Left ventricle myocardium inferior (tissue), 1 donor: ENCODE measurements at regions not wholly inside any gene's neighbourhood (a gene's known extent, or its start where the extent isn't known, plus 50 kb on each side); places are given as distances from the start of the nearest gene placed in this dataset.

ENCODE experiments used
- DNase-seq: peaks from one replicate; pipeline ENCODE4 v3.0.0-alpha.2; 2020
- H3K27ac ChIP-seq: fragments of 200-600 bp; replicated peaks from 2 replicates; pipeline ENCODE4 v1.8.0; 2021
- H3K27me3 ChIP-seq: fragments of 200-600 bp; 2 replicates; pipeline ENCODE4 v1.8.0; 2021; ENCODE audit warnings: low read depth
- H3K36me3 ChIP-seq: fragments of 200-600 bp; 2 replicates; pipeline ENCODE4 v1.8.0; 2021
- H3K4me1 ChIP-seq: fragments of 200-600 bp; 2 replicates; pipeline ENCODE4 v1.8.0; 2021
- H3K4me3 ChIP-seq: fragments of 200-600 bp; 2 replicates; pipeline ENCODE4 v1.8.0; 2021; ENCODE audit warnings: mild to moderate bottlenecking, moderate library complexity
- H3K9me3 ChIP-seq: fragments of 200-600 bp; replicated peaks from 2 replicates; pipeline ENCODE4 v1.8.0; 2021
- CTCF ChIP-seq: fragments of 200-600 bp; IDR thresholded peaks from 2 replicates; pipeline ENCODE4 v1.8.0; 2021; ENCODE audit warnings: antibody characterized with exemption, mild to moderate bottlenecking, borderline replicate concordance
- intact Hi-C: fragments of 100-400 bp; cut with micrococcal nuclease; formaldehyde crosslinking; loops from one replicate; pipeline ENCODE4 v1.11.0; 2022
- donor health status: DM: no; HTN: yes; CAD: no; lungs with severe emphysema.

GRCh38 chr16:79862601-79863000, 262.1 kb upstream of the MAF start:
- intact Hi-C loops = no loop called here
- no peak for DNase-seq

GRCh38 chr16:79856581-79856980, 256.0 kb upstream of the MAF start:
- no peak overlapping the region for H3K27ac ChIP-seq
- H3K4me3 ChIP-seq = no peak overlapping the region
- peaks cover 61% of the 10 kb centered on the region for H3K9me3 ChIP-seq
- H3K27me3 ChIP-seq = no peaks in the 10 kb centered on the region
- no peaks in the 10 kb centered on the region for H3K36me3 ChIP-seq
- no peak for TF ChIP-seq CTCF
- H3K4me1 ChIP-seq = no peaks in the 10 kb centered on the region
- intact Hi-C loops = no loop called here
- DNase-seq = no peak

More at GRCh38 chr16:79862601-79863000, 262.1 kb upstream of the MAF start:
- H3K27ac ChIP-seq = no peak overlapping the region
- H3K36me3 ChIP-seq = no peaks in the 10 kb centered on the region
- H3K9me3 ChIP-seq = peaks cover 1% of the 10 kb centered on the region
- no peak for TF ChIP-seq CTCF
- H3K4me1 ChIP-seq = no peaks in the 10 kb centered on the region
- no peak overlapping the region for H3K4me3 ChIP-seq
- H3K27me3 ChIP-seq = peaks cover 6% of the 10 kb centered on the region

GRCh38 chr16:79850348-79850747, 249.8 kb upstream of the MAF start:
- H3K9me3 ChIP-seq = peaks cover 38% of the 10 kb centered on the region
- H3K27me3 ChIP-seq = no peaks in the 10 kb centered on the region
- no peaks in the 10 kb centered on the region for H3K36me3 ChIP-seq
- TF ChIP-seq CTCF = no peak
- H3K4me3 ChIP-seq = no peak overlapping the region
- H3K4me1 ChIP-seq = no peaks in the 10 kb centered on the region
- intact Hi-C loops = no loop called here
- no peak for DNase-seq
- H3K27ac ChIP-seq = no peak overlapping the region

GRCh38 chr16:79849119-79849518, 248.6 kb upstream of the MAF start:
- Histone ChIP-seq H3K4me1 (no peaks in the 10 kb centered on the region), H3K36me3 (no peaks in the 10 kb centered on the region), H3K9me3 (peaks cover 26% of the 10 kb centered on the region), H3K4me3 (no peak overlapping the region), H3K27ac (no peak overlapping the region), H3K27me3 (no peaks in the 10 kb centered on the region)
- no peak for DNase-seq
- no peak for TF ChIP-seq CTCF
- intact Hi-C loops = no loop called here

GRCh38 chr16:79848719-79849118, 248.2 kb upstream of the MAF start:
- no peak overlapping the region for H3K27ac ChIP-seq
- TF ChIP-seq CTCF = no peak
- H3K4me3 ChIP-seq = no peak overlapping the region
- DNase-seq = no peak
- no peaks in the 10 kb centered on the region for H3K4me1 ChIP-seq
- no peaks in the 10 kb centered on the region for H3K36me3 ChIP-seq
- no peaks in the 10 kb centered on the region for H3K27me3 ChIP-seq
- H3K9me3 ChIP-seq = peaks cover 22% of the 10 kb centered on the region
- intact Hi-C loops = no loop called here

GRCh38 chr16:79847569-79847968, 247.0 kb upstream of the MAF start:
- H3K36me3 ChIP-seq = no peaks in the 10 kb centered on the region
- H3K27ac ChIP-seq = no peak overlapping the region
- H3K4me3 ChIP-seq = no peak overlapping the region
- no peak for DNase-seq
- H3K9me3 ChIP-seq = peaks cover 11% of the 10 kb centered on the region
- intact Hi-C loops = no loop called here
- H3K27me3 ChIP-seq = no peaks in the 10 kb centered on the region
- H3K4me1 ChIP-seq = no peaks in the 10 kb centered on the region
- no peak for TF ChIP-seq CTCF
